GM19438 (cell line): ENCODE measurements at regions not wholly inside any gene's neighbourhood (a gene's known extent, or its start where the extent isn't known, plus 50 kb on each side); places are given as distances from the start of the nearest gene placed in this dataset.

ENCODE experiments used
- ATAC-seq: cut with Tn5 transposase; IDR thresholded peaks from one replicate; pipeline ENCODE4 v1.9.1; 2021; ENCODE audit warnings: low read depth; ENCODE audit not compliant: unreplicated experiment

DNA sequence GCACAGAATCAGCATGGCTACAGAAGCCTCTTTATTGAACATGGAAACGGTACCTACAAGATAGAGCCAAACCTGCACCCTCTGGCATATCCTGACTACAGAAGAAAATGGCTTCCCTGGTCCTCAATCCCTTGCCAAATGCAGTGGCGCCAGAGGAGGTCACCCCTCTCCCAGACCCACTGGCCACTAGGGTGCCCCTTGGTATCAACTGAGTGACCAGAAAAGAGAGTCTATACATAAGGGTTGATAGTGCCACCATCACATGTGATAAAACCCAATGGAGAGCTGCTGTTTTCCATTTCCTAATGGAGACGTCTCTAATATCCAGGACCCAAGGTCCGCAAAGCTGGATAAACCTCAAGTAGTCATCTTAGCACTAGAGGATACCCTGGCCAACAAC lies 52.7 kb upstream of the ALK start:
- no peak for ATAC-seq

- no peak for ATAC-seq
Observed at GRCh38 chr2:29977284-29977683, 55.9 kb upstream of the ALK start.

- ATAC-seq, result no peak
Observed at GRCh38 chr2:29981402-29981801, 60.0 kb upstream of the ALK start.

GRCh38 chr2:29983308-29983707 lies 61.9 kb upstream of the ALK start:
- ATAC-seq, result no peak

- no peak for ATAC-seq
Observed at GRCh38 chr2:29987146-29987545, 65.8 kb upstream of the ALK start.

DNA sequence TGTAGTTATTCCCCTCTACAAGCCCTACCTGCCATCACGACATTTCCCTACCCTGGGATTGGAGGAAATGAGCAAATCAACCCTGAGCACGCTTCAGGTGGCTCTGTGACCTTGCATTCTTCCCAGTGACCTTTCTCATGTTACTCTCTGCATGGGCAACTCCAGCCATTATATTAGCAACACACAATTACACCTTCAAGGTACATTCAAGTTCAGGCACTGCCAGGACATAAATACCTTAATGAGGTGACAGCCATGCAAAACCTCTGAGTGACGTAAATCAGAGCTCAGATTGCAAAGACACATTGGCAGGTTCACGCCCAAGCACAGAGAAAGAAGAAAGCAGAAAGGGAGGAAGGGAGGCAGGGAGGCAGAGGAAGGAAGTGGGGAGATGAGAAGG lies 68.7 kb upstream of the ALK start:
- no peak for ATAC-seq

DNA sequence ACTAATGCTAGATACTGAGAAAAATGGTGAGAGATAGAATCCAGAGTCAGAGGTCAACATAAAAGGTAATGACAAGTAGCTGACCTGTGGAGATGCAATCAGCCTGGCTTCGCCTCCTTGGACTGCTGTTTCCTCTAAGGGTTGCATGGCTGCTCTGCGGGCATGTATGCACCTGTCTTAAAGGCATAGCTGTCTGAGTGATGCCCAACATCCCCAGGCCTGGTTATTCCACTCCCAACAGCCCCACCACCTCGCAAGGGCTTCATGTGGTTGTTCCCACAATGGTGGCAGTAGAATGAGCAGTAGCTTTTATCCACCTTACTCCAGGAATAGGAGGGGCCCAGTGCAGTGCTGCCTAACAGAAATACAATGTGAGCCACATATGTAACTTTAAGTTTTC lies 69.7 kb upstream of the ALK start:
- ATAC-seq, result no peak

DNA sequence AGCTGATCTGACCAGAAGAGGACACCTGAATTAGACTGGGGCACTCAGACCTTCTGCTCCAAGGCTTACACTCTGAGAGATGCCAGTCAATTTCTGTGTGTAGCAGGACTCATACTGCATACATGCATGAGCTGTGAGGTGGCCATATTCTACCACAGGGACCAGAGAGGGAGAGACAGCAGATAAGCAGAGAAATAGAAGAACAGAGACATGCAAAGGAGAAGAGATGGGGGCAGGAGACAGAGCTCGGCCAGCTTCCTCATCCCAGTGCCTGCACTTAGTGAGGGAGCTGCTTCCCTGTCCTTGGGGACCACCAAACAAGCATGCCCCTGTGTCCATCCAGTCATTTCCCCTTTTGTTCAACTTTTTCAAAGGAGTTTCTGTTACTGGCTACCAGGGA lies 73.9 kb upstream of the ALK start:
- no peak for ATAC-seq

GRCh38 chr2:30003128-30003527 lies 81.7 kb upstream of the ALK start:
- no peak for ATAC-seq

DNA sequence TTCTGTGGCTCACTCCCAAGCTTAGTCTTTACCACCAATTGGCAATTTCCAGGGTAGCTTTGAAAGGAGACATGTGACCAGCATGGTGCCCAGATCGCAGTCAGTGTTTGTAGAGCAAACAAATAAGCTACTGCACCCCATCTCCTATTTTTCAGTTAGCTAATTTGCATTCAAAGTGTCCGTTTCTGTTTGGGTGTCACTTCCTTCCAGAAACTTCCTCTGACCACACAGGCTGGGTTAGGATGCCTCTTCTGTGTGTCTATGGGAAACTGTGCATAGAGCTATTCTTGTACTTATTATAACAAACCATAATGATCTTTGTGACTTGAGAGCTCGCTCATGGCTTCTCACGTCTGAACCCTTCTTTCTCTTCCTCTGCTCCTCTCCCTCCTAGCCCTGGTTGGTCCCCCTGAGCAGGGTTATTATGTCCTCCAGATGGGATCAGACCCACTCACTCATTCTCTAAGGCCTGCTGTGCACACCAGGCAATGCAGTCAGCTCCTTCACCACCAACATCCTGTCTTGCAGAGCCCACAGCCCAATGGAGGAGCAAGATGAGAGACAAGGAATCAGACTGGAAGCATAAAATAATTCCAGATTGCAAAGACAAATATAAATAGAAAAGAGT lies 101.2 kb upstream of the ALK start:
- peak; percentile 89 for ATAC-seq

DNA sequence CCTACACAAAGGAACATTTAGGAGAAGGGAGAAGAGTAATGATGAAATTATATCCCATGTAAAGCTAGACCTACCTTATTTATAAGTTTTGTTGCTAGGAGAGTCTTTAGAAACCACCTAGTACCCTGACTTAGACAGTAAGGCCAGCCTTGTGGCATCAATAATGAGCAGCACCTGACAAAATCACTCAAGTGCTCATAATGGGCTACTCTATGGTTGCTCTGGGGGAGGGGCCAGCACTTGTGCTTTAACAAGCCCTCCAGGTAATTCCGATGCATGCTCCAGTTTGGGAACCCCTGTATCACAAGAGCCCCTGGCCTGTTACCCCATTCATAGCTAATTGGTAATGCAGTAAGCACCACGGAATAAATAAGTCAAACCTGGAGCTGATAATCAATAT lies 102.9 kb upstream of the ALK start:
- no peak for ATAC-seq

DNA sequence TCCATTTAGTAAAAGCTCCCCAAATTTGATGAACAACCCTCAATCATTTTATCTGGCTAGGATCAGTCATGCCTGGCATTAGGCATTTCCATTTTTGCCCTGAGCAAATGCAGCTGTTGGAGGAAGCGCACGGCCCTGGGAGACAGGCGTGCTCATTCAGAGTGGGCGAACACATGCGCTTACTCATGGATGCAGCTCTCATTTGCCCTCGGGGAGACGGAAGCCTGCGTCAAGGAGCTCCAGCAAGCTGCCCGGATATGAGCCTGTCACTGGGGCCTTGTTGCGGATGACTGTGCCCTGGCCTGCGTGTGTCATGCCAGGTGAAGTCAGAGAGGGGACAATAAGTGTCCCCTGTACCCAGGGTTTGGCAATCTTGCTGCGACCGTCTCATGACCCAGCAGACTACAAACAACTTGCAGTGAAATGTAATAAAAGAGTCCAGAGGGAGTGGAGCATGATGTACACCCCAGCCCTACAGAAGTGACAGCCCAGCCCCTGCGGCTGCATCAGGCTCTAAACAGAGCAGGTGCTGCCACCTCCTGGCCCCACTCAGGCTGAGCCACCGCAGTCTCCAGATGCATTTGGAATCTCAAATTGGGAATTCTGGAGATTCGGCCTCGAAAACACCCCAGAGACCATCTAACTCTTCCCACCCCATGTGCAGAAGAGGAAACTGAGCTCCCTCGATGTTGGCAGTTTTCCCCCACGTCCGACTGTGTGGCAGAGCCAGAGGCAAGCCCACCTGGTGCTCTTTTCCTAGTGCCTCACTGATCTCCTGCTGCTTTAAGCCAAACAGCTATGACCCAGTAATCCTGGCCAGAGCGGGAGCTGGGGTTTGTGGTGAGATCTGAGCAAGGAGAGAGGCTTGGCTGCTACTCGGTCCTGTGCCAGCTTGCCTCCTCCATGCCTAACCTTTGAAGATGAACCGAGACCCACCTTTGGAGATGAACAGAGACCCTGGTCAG lies 105.0 kb upstream of the ALK start:
- ATAC-seq, result no peak

- ATAC-seq, result no peak
Observed at GRCh38 chr2:30029804-30030203, 108.4 kb upstream of the ALK start.

GRCh38 chr2:30030361-30030760 lies 109.0 kb upstream of the ALK start:
- ATAC-seq, result no peak

GRCh38 chr2:30031184-30031583 lies 109.8 kb upstream of the ALK start:
- no peak for ATAC-seq

DNA sequence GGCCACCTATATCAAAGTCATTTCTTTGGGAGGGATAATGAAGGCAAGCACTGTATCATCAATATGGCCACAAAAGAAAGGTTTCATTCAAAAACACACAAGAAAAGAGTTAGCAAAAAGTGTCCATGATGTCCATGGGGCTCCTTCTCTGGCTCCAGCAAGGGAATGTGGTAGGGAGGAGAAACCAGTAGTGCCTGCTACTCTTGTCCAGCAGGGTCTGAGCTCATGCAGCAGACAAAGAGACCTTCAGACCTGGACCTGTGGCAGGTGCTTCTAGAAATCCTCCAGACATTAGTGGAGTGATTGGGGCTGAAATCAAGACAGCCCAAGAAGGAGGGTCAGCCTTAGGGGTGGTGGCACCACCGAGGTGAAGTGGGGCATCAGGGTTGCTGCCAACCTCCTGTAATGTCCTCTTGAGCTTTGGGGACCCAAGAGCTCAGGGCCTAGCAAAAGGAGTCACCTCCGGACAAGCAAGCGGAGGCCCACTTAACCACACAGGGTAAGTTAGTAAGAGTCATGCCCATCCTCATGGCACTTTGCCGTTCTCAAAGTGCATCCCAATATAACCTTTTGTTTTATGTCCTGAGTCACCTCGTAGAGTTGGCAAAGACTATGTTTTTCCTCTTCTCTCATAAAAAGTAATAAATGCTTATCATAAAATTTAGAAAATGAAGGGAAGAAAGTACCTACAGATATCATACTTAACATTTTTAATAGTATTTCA lies 112.6 kb upstream of the YPEL5 start:
- ATAC-seq, result no peak

GRCh38 chr2:30037016-30037415 lies 109.8 kb upstream of the YPEL5 start:
- no peak for ATAC-seq

DNA sequence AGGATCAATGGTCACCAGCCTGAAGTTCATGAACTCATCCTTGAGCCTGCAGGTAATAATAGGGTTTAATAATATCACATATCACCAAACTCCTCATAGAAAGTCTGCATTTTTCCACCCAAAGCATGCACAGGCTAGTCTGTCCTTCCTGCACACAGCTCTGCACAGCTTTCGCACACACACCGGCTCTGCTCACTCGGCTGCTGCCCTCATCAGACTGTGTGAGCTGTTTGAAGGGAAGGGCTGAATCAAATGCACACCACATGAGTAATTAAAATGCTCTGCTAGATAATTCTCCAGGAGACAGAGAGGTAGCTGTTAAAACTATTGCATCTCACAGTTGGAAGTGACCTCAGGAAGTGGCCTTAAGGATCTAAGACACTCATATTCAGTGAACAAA lies 108.4 kb upstream of the YPEL5 start:
- no peak for ATAC-seq

GRCh38 chr2:30039101-30039500 lies 107.7 kb upstream of the YPEL5 start:
- no peak for ATAC-seq

DNA sequence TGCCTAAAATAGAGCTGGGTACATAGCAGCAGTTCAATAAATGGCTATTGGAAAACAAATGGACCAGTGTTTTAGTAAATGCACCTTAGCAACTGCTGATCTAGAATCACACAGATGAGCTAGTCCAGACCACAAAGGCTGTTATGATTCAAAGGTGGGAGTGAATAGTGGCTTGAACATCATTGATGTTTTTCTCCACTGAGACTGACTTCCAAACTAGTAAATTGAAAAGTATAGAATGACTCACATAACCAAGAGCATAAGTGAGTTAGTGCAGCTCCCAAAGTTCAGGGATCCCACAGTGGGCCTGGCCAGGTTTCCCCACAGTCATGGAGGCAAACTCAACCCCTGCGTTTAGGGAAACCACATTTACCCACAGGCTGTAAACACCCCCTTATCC lies 106.7 kb upstream of the YPEL5 start:
- ATAC-seq, result no peak

- ATAC-seq, result no peak
Observed at GRCh38 chr2:30041884-30042283, 104.9 kb upstream of the YPEL5 start.
